NT2/D1 (cell line): ENCODE measurements at regions not wholly inside any gene's neighbourhood (a gene's known extent, or its start where the extent isn't known, plus 50 kb on each side); places are given as distances from the start of the nearest gene placed in this dataset.

Experiments used
- DNase-seq: peaks from one replicate; pipeline ENCODE4 v3.0.0-alpha.2; 2011; ENCODE audit warnings: low read depth, low spot score
- H3K27me3 ChIP-seq: 2 replicates; pipeline ENCODE4 v1.6.0; 2011; ENCODE audit warnings: mild to moderate bottlenecking; ENCODE audit not compliant: insufficient read length, insufficient read depth
- H3K36me3 ChIP-seq: 2 replicates; pipeline ENCODE4 v1.6.1; 2011; ENCODE audit warnings: mild to moderate bottlenecking, low read length, mixed read lengths; ENCODE audit not compliant: insufficient read depth, insufficient read length
- H3K4me1 ChIP-seq: 2 replicates; pipeline ENCODE4 v1.5.1; 2011; ENCODE audit not compliant: insufficient read depth, insufficient read length
- H3K4me3 ChIP-seq: 2 replicates; pipeline ENCODE4 v1.5.1; 2011; ENCODE audit warnings: low read depth; ENCODE audit not compliant: insufficient read length
- H3K9ac ChIP-seq: 2 replicates; pipeline ENCODE4 v1.6.0; 2011; ENCODE audit warnings: low read depth; ENCODE audit not compliant: insufficient read length
- H3K9me3 ChIP-seq: 2 replicates; pipeline ENCODE4 v1.5.1; 2011; ENCODE audit warnings: mild to moderate bottlenecking, low read length; ENCODE audit not compliant: insufficient read depth
- SUZ12 ChIP-seq: IDR thresholded peaks from 2 replicates; pipeline ENCODE4 v1.6.1; 2011; ENCODE audit not compliant: insufficient read length, insufficient read depth; ENCODE audit errors: extremely low read depth
- YY1 ChIP-seq: IDR thresholded peaks from 2 replicates; pipeline ENCODE4 v1.6.1; 2011; ENCODE audit not compliant: insufficient read length, insufficient read depth
- ZNF274 ChIP-seq: IDR thresholded peaks from 2 replicates; pipeline ENCODE4 v1.6.1; 2011; ENCODE audit warnings: mild to moderate bottlenecking, low read depth, low read length

DNA sequence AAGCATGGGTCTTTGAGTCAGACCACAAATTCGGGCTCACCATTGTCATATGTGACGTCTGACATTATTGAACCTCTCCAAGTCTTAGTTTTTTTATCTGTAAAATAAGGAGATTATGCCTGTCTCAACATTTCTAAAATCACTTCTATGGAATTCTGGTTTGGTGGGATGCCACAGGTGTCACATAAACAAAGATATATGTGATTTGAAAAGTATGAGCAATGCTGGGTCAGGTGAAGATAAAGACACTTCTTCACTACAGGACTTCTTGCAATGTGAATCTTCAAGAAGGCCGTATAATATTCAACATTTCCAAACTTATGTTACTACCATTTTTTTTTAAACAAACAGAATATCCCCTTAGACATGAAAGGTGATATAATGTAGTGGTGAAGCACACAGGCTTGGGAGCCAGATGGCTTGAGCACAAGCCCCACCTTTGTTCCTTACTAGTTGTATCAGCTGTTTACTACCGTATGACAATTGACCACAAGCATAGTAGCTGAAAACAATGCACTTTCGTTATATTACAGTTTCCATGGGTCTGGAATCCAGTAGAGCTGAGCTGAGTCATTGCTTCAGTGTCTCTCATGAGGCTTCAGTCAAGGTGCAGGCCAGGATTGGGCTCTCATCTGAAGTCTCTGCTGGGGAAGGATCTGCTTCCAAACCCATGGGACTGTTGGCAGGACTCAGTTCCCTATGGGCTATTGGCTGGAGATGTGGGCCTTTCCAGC, 87.7 kb downstream of the UTP18 start:
- Histone ChIP-seq H3K4me3 (no peak overlapping the region), H3K9me3 (no peaks in the 10 kb centered on the region), H3K27me3 (no peaks in the 10 kb centered on the region), H3K9ac (no peak overlapping the region), H3K36me3 (no peaks in the 10 kb centered on the region), H3K4me1 (no peaks in the 10 kb centered on the region)
- DNase-seq = no peak
- TF ChIP-seq YY1 (no peak), SUZ12 (no peak), ZNF274 (no peak)

DNA sequence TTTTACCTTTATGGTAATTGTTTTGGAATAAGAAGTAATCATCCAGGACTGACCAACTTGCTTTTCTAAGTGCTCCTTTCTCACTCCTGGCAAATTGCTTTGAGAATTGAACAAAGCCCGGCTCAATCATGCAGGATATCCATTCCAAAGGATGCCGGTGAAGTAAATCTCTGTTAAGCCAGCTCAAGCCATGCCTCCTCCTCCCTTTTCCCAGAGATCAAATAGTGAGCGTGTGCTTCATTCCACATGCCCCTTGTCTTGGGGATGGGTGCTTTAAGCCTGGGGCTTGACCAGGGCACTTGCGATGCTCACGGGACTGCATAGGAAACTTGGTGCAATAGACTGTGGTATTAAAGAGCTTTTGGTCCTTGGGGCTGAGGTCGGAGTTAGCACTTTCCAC, 90.7 kb downstream of the UTP18 start:
- Histone ChIP-seq H3K9ac (no peak overlapping the region), H3K27me3 (no peaks in the 10 kb centered on the region), H3K9me3 (no peaks in the 10 kb centered on the region), H3K36me3 (no peaks in the 10 kb centered on the region), H3K4me3 (no peak overlapping the region), H3K4me1 (peaks cover 8% of the 10 kb centered on the region)
- no peak for DNase-seq
- TF ChIP-seq SUZ12 (no peak), YY1 (no peak), ZNF274 (no peak)

DNA sequence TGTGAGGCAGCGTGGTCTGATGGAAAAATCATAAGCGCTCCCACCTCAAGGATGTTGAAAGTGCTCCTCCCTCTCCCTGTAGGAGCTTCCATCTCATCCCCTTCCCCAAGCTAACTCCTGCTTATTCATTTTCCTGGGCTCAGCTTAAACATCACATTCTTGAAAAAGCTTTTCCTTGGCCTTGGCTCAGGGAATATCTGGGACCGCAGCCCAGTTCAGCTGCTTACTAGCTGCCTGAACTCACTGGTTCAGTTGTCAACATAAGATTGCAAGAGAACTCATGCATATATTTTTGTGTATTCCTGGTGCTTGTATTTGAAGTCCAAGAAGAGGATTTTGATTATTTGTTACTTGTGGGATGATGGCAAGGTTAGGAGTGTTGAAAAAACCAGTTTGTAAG, 91.5 kb downstream of the UTP18 start:
- Histone ChIP-seq H3K4me3 (no peak overlapping the region), H3K9ac (no peak overlapping the region), H3K27me3 (no peaks in the 10 kb centered on the region), H3K9me3 (no peaks in the 10 kb centered on the region), H3K4me1 (peaks cover 8% of the 10 kb centered on the region), H3K36me3 (no peaks in the 10 kb centered on the region)
- DNase-seq = no peak
- TF ChIP-seq ZNF274 = no peak
- no peak for TF ChIP-seq YY1
- TF ChIP-seq SUZ12 = no peak

DNA sequence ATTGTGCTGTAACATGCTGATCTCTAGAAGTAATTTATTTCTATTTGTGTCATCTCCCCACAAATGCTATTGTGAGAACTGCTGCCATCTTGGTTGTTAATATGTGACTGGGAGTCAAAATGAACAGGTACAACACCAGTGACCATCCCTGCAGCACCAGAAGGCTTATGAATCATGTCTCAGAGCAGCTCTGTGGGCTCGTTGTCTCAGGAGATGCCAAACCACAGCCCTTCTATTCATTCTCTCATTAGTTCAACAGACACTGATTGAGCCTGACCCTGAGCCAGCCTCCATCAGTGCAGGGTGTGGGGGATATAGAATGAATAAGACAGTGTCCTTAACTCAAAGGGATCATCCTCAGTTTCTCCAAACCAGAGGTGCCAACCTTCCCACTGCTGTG, 92.5 kb downstream of the UTP18 start:
- no peaks in the 10 kb centered on the region for H3K36me3 ChIP-seq
- TF ChIP-seq YY1 (no peak), ZNF274 (no peak), SUZ12 (no peak)
- H3K4me3 ChIP-seq = no peak overlapping the region
- no peaks in the 10 kb centered on the region for H3K9me3 ChIP-seq
- H3K27me3 ChIP-seq = no peaks in the 10 kb centered on the region
- peaks cover 8% of the 10 kb centered on the region for H3K4me1 ChIP-seq
- H3K9ac ChIP-seq = no peak overlapping the region
- no peak for DNase-seq

DNA sequence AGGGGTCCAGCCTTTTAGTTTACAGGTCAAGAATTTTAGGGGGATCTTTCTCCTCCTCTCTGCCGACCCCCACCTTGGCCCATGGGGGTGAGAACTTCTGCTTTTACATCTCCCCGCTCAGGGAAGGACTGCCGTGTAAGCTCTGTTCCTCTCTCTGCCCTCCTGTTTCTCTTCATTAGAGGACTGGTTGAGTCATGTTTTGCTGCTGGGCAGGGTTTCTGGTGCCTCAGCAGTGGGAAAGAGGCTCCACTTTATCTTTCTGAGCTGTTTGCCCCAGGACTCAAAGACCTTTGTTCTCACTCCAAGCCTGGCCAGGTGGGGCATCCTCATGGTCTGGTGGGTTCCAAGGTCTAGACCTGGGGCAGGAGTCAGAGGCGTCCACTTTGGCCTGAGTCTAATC, 93.0 kb downstream of the UTP18 start:
- Histone ChIP-seq H3K4me1 (peaks cover 8% of the 10 kb centered on the region), H3K9me3 (no peaks in the 10 kb centered on the region), H3K4me3 (no peak overlapping the region), H3K9ac (no peak overlapping the region), H3K27me3 (no peaks in the 10 kb centered on the region), H3K36me3 (no peaks in the 10 kb centered on the region)
- TF ChIP-seq ZNF274 (no peak), YY1 (no peak), SUZ12 (no peak)
- DNase-seq = no peak

DNA sequence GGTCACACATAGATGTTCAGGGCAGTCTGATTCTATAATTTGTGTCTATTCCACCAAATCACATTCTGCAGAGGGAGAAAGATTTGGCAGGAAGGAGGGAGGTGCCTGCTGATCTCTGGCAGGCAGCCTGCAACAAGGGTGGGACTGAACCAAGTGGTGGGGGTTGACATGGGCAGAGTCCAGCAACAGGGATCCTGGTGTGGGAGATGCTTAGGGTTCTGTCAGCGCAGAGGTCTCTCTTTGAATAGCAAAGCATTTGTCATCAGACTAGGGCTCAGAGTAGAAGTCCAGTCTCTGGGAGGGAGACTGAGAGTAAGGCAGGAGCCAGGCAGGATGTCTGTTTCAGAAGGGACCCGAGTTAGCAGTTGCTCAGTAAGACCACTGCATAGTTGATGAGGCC, 94.6 kb downstream of the UTP18 start:
- H3K9me3 ChIP-seq = no peaks in the 10 kb centered on the region
- H3K27me3 ChIP-seq = no peaks in the 10 kb centered on the region
- no peak for DNase-seq
- TF ChIP-seq YY1 = no peak
- no peak for TF ChIP-seq SUZ12
- no peak for TF ChIP-seq ZNF274
- no peak overlapping the region for H3K4me3 ChIP-seq
- no peak overlapping the region for H3K9ac ChIP-seq
- H3K36me3 ChIP-seq = no peaks in the 10 kb centered on the region
- peaks cover 8% of the 10 kb centered on the region for H3K4me1 ChIP-seq

DNA sequence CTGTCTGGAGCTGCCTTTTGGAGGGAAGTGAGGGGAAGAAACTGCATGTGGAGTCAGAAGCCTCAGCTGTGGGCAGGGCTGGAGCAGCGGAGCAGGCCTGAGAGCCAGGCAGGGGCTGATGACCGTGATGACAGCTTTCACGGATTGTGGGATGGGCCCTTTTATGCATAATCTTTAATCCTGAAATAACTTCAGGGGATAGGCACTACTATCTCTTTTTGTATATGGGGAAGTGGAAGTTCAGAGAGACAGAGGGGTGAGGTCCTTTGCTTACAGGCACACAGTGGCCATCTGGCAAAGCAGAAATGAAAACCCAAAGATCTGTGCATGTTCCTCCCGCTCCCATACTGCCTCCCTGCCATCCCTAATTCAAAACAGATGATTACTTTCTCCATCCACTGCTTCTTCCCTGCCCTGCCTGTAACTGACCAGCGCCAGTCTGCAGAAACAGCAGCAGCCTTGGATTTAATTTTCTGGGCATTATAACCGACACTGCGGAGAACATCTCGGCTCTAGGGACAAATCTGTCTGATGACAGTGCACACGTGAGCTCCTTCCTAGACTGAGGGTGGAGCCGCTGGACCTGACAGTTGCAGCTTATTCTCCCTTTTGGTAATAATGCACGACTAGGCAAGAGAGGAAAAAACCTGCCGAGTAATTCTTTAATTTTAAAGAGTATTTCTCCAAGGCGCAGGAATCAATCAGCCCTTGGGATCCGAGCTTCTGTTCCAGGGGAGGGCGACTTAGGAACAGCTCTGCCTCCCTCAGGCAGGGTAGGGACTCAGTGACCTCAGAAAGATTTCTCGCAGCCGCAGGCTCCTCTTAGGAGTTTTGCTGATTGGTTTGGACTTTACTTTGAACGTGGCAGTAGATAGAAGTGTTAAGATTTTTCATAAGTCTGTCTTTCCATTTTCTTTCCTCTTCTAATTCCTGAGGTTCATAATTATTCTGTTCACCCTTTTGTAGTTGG, 95.4 kb downstream of the UTP18 start:
- H3K9me3 ChIP-seq = no peaks in the 10 kb centered on the region
- no peak overlapping the region for H3K4me3 ChIP-seq
- DNase-seq = no peak
- H3K4me1 ChIP-seq = peaks cover 8% of the 10 kb centered on the region
- no peak overlapping the region for H3K9ac ChIP-seq
- H3K27me3 ChIP-seq = no peaks in the 10 kb centered on the region
- TF ChIP-seq SUZ12 = no peak
- TF ChIP-seq YY1 = no peak
- TF ChIP-seq ZNF274 = no peak
- no peaks in the 10 kb centered on the region for H3K36me3 ChIP-seq
